HG03439 (cell line): ENCODE measurements at regions not wholly inside any gene's neighbourhood (a gene's known extent, or its start where the extent isn't known, plus 50 kb on each side); places are given as distances from the start of the nearest gene placed in this dataset.

Experiments
- ATAC-seq: cut with Tn5 transposase; IDR thresholded peaks from one replicate; pipeline ENCODE4 v1.9.1; 2021; ENCODE audit warnings: mild to moderate bottlenecking, moderate library complexity; ENCODE audit not compliant: unreplicated experiment

DNA sequence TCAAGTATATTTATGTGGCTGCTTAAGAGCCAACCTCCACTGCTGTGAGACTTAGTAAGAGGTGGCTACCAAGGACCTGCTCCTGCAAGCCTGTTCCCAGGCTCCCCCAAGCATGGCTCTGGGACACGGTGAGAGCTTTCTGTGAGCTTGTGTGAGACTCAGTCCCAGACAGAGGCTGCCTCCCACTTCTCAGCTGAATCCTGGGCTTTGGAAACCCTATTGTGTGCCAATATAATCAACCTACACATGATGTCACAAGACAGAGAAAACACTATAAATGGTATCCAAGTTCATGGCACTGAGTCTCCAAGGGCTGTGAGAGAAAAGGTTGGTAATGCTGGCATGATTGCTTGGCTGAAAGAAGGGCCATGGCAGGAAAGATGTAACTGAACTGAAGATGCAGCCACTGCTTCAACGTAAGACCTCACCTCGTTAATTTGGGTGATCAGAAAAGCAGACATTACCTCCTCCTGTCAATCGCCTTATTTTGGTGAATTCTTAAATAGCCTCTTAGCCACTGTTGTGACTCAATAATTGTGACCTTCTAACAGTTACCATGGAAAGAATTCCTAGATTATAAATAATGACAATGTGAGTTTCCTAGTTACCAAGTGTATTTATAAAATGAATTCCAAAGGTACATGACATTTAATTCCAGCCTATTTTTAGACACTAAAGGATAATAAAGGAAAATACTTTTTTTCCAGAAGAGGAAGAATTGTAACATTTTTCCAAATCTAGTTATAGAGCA is 332.0 kb downstream of the IRS2 start:
- no peak for ATAC-seq

GRCh38 chr13:109451726-109452125 is 334.7 kb downstream of the IRS2 start:
- ATAC-seq, result no peak

GRCh38 chr13:109448629-109449028 is 337.8 kb downstream of the IRS2 start:
- ATAC-seq, result no peak

DNA sequence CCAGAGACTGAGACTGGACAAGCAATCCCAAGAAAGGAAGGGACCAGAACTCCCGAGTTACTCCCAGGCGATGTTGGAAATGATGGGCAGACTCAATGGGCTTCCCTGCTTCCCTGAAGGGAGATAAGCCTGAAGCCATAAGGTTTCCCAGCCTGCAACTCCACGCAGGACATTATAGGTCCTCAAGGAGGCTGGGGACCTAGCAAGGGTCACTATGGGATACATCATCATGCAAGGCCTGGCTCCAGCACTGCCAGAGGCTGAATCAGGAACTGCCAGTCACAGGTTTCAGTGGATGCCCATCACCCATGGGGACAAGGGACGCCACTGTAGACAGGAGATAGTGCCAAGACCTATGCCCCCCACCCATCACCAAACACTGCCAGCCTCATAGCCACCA is 338.7 kb downstream of the IRS2 start:
- no peak for ATAC-seq

DNA sequence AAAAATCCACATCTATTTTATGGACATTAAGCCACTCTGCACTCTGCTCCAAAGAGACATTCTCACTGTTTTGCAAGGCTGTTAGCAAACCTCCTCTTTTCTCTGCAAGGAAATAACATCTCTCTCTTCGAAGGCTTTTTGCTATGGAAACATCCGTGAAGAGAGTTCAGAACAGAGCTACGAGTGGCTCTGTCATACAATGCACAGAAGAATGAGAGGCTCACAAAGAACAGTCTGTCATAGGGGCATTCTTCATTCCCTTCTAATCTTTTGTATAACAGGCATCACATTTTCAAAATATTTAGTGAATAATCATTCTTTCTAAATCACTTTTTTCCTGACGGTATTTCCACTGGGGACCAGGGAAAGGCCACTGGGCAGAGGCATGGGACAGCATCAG is 346.1 kb downstream of the IRS2 start:
- ATAC-seq, result no peak

- no peak for ATAC-seq
Measured at GRCh38 chr13:109439813-109440212, 346.6 kb downstream of the IRS2 start.

- ATAC-seq, result no peak
Measured at GRCh38 chr13:109436841-109437240, 349.5 kb downstream of the IRS2 start.

GRCh38 chr13:109436055-109436622 is 350.2 kb downstream of the IRS2 start:
- no peak for ATAC-seq

GRCh38 chr13:109431217-109431616 is 355.2 kb downstream of the IRS2 start:
- no peak for ATAC-seq

DNA sequence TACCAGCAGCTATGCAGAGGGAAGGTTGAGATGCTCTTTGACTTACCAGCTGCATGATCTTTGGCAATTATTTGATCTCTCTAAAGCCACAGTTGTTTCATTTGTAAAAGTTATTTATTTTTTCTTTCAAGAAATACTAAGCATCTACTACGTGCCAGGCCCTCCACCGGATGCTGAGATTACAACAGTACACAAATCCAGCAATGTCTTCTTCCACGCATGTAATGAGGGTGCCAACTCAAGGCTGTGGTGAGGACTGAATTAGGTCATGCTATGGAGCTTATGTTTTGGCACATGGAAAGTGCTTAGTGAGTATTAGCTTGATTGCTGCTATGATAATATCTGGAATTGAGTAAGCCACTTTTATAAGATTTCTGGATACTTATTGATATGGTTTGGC is 358.2 kb downstream of the IRS2 start:
- no peak for ATAC-seq

- no peak for ATAC-seq
Measured at GRCh38 chr13:109427695-109428094, 358.7 kb downstream of the IRS2 start.

GRCh38 chr13:109427148-109427547 is 359.2 kb downstream of the IRS2 start:
- ATAC-seq, result no peak

- ATAC-seq, result no peak
Measured at GRCh38 chr13:109426690-109426990, 359.7 kb downstream of the IRS2 start.

DNA sequence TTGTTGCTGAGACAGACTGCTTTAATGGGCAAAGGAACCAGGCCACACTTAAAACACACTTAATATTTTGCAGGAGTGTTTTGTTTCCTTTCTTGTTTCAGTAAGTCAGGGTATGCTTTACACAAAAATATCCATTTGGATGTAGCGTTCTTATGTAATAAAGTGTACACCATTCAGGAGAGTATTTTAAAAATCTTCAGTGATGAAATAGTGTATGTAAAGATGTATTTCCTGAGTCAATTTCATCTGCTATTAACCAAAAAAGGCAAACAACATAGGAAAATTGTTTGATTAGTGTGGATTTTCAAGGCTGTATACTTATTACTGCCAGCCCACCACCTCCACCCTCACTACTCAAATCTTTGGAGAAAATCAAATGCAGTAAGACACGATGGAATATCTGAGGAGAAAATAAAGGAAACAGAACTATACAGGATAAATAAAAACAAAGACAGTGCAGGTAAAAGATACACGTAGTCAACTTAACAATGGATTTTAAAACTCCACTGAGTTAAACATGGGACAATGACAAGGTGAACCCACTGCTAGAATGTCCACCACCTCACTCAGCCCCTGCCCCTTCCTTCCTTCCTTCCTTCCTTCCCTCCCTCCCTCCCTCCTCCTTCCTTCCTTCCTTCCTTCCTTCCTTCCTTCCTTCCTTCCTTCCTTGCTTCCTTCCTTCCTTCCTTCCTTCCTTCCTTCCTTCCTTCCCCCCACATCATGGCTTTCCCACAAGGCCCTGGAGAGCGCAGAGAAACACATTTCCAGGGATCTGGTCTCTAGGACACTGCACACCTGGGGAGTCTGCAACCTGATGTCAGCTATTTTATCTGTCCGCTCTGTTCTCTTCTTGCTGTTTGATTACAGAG is 360.3 kb downstream of the IRS2 start:
- no peak for ATAC-seq

DNA sequence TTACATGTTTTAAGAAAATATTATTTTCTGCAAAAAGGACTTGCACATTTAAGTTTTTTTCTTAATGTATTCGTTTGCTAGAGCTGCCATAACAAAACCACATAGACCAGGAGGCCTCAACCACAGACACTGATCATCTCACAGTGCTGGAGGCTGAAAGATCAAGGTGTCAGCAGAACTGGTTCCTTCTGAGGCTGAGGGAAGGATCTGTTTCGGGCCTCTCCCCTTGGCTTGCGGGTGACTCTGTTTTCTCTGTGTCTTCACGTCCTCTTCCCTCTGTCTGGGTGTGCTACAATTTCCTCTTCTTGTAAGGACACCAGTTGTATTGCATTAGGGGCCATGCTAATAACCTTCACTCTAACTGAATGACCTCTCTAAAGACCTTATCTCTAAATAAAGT is 364.2 kb downstream of the IRS2 start:
- no peak for ATAC-seq

GRCh38 chr13:109419896-109420295 is 366.5 kb downstream of the IRS2 start:
- ATAC-seq, result no peak

- no peak for ATAC-seq
Measured at GRCh38 chr13:109418111-109418510, 368.3 kb downstream of the IRS2 start.

DNA sequence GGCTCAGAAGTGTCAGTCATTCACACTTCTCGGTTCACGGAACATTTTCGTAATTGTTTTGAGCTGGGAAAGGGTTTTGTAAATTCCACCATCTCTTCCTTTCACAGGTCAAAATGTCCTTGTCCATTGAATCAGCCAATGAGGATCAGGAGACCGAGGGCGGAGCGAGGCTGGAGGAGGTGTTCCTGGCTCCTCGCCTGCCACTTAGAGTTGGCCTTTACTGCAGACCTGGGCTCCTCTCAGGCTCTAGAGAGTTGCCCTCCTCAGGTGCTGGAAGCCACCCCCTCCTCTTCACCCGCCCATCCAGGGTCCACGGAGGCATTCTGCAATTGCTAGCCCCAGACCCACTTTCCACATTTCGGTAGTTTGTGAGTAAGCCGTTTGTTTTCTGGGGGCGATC is 370.4 kb downstream of the IRS2 start:
- no peak for ATAC-seq

GRCh38 chr13:109415057-109415456 is 371.3 kb downstream of the IRS2 start:
- ATAC-seq, result no peak

DNA sequence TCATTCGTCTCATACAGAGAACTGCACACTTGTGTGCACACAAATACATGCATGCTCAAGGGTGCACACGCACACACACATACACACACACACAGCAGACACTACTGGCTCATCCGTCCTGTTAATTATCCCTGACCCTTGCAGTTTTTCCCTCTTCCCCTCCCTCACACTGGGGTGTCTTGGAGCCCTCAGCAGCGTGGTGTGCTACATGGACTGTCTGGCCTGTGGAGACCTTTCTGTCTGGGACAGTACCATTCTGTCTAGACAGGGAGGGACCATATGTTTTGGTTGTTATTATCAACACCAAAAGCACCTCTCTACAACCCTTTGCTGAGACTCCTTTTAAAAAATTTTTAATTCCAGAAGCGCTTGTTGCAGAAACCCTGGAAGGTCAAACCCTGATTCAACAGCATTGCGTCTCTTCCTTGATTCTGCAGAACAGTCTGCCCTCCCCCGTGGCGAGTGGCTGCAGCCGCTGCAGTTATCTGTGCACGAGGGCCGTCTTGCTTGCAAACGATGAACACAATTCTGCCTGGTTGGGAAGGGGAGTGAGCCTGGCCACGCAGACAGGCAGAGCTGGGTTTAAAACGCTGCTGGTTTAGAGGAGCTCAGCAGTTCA is 374.0 kb downstream of the IRS2 start:
- no peak for ATAC-seq

GRCh38 chr13:109410868-109411267 is 375.5 kb downstream of the IRS2 start:
- ATAC-seq, result no peak
